Small intestine (tissue), 7 donors: ENCODE measurements at regions not wholly inside any gene's neighbourhood (a gene's known extent, or its start where the extent isn't known, plus 50 kb on each side); places are given as distances from the start of the nearest gene placed in this dataset.

Source experiments
- DNase-seq, 2 donors: peaks; one replicate each; pipeline versions ENCODE4 v3.0.0 to v3.0.0-alpha.2; 2013
- FAIRE-seq: peaks from 2 replicates; lab custom pipeline; 2012; peaks lifted over from hg19 to GRCh38; lab: Jason Lieb, UNC
- H3K27ac ChIP-seq, 3 donors: one replicate each; pipeline ENCODE4 v1.5.1; 2013; ENCODE audit warnings: low read length in 2 of 3, mild to moderate bottlenecking in 2 of 3, control low read depth in 1 of 3, inconsistent platforms in 1 of 3, low read depth in 1 of 3, moderate library complexity in 1 of 3
- H3K27me3 ChIP-seq, 3 donors: one replicate each; pipeline ENCODE4 v1.6.1; 2013; ENCODE audit warnings: low read length in 3 of 3, inconsistent platforms in 1 of 3; ENCODE audit not compliant: control insufficient read depth in 3 of 3, insufficient read depth in 3 of 3
- H3K36me3 ChIP-seq, 3 donors: one replicate each; pipeline ENCODE4 v1.6.1; 2013; ENCODE audit warnings: low read length in 3 of 3, inconsistent platforms in 1 of 3, low read depth in 1 of 3, mild to moderate bottlenecking in 1 of 3, moderate library complexity in 1 of 3; ENCODE audit not compliant: control insufficient read depth in 3 of 3, insufficient read depth in 2 of 3
- H3K4me1 ChIP-seq, 3 donors: one replicate each; pipeline ENCODE4 v1.6.1; 2013; ENCODE audit warnings: low read length in 2 of 3, inconsistent platforms in 1 of 3, low read depth in 1 of 3, mild to moderate bottlenecking in 1 of 3, moderate library complexity in 1 of 3; ENCODE audit not compliant: control insufficient read depth in 3 of 3, insufficient read depth in 2 of 3
- H3K4me3 ChIP-seq, 3 donors: one replicate each; pipeline ENCODE4 v1.5.1; 2013; ENCODE audit warnings: low read length in 3 of 3, control low read depth in 1 of 3, inconsistent platforms in 1 of 3, low read depth in 1 of 3, mild to moderate bottlenecking in 1 of 3, moderate library complexity in 1 of 3
- H3K9me3 ChIP-seq, 2 donors: one replicate each; pipeline ENCODE4 v1.6.1; 2013; ENCODE audit warnings: low read depth in 1 of 2, low read length in 1 of 2; ENCODE audit not compliant: control insufficient read depth in 2 of 2, insufficient read depth in 1 of 2
- WGBS, 3 donors: extraction: QIAGEN DNeasy Blood & Tissue Kit; methylation state at CpG; one replicate each; pipeline ENCODE4 v1.1.7; 2013; 5-methylcytosine and 5-hydroxymethylcytosine counted together
- donor health status: healthy with polysubstance abuse.
- donor health status: control.
- donor health status: control.
- donor health status: Bipolar disorder and iron deficiency.
- donor health status: healthy.

DNA sequence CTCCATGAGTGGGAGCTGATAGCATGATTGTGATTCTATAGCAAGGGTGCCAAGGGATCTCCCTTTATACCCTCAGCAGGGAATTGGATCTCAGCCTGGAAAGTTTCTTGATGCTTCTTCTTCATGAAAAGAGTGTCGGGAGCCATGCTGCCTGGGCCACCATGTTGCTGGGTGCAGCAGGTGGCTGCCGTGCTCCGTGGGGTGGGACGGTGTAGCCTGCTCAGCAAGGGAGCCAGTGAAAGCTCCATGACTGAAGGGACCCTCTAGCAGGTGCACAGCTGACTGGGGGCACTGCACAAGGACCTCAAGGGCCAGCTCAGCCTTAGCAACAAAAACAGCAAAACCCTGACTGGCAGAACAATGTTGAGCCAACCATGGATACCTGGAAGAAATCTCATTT is 368.9 kb upstream of the HS6ST1 start:
- Histone ChIP-seq H3K27me3 (no peaks in the 10 kb centered on the region), H3K4me1 (no peaks in the 10 kb centered on the region), H3K36me3 (no peaks in the 10 kb centered on the region), H3K4me3 (no peak overlapping the region), H3K27ac (no peak overlapping the region), H3K9me3 (peaks cover 0 to 2% of the 10 kb centered on the region in 2 donors)
- FAIRE-seq (no peak), DNase-seq (no peak)
- 93 to 100% (median 94%) methylated on average over 4 of the region's 4 CpGs for WGBS, 3 donors

DNA sequence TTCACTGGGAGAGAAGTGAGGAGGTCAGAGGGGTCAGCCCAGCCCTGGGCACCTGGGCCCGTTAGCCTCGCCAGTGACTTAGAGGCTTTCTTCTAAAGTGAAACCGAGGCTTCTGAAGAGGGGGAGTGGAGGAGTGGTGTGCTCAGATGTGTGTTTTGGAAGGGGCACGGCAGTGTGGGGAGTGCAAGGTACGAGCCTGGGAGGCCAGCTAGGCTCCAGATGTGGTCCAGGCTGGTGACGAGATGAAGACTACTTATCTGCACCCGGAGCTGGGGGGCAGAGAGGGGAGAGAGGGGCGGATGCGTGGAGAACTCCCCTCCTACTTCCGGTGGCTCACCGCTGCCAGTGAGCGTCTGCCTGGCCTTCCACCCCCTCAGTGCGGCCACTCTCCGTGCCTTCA is 371.3 kb upstream of the HS6ST1 start:
- DNase-seq (no peak), FAIRE-seq (no peak)
- H3K27me3 ChIP-seq: no peaks in the 10 kb centered on the region
- H3K36me3 ChIP-seq: no peaks in the 10 kb centered on the region
- H3K27ac ChIP-seq: no peak overlapping the region
- H3K4me3 ChIP-seq: no peak overlapping the region
- H3K9me3 ChIP-seq: no peaks in the 10 kb centered on the region
- 75 to 89% (median 82%) methylated on average over 13 to 14 of the region's 14 CpGs for WGBS, 3 donors
- H3K4me1 ChIP-seq: no peaks in the 10 kb centered on the region

DNA sequence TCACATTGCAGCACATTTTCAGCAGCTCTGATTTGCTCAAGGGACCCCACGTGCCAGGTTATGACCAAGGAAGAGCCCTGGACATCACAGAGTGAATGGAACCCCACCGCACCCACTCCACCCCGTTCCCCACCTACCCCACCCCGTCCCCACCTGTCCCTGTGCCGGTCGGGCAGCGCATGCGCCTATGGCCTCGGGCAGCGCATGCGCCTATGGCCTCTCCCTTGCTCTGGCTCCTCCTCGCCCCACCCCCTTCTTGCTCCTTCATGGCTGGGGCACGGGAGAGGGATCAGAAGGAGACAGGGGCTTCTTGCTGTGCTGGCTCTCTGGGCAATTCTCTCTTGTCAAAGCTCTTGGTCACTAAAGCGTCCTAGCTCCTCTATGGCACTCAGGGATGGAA is 371.8 kb upstream of the HS6ST1 start:
- Histone ChIP-seq H3K27ac (no peak overlapping the region), H3K27me3 (no peaks in the 10 kb centered on the region), H3K4me3 (no peak overlapping the region), H3K36me3 (no peaks in the 10 kb centered on the region), H3K4me1 (no peaks in the 10 kb centered on the region), H3K9me3 (no peaks in the 10 kb centered on the region)
- WGBS, 3 donors: 87 to 93% (median 90%) methylated on average over 13 to 14 of the region's 14 CpGs
- DNase-seq (no peak), FAIRE-seq (no peak)

- no peaks in the 10 kb centered on the region for H3K9me3 ChIP-seq
- FAIRE-seq: no peak
- 78 to 88% (median 79%) methylated on average over 9 of the region's 9 CpGs for WGBS, 3 donors
These were observed 372.2 kb upstream of the HS6ST1 start for GRCh38 chr2:128690869-128691268.

GRCh38 chr2:128691526-128691925 is 372.9 kb upstream of the HS6ST1 start:
- no peaks in the 10 kb centered on the region for H3K9me3 ChIP-seq
- no peak for FAIRE-seq
- no peaks in the 10 kb centered on the region for H3K36me3 ChIP-seq

More at GRCh38 chr2:128690869-128691268, 372.2 kb upstream of the HS6ST1 start:
- no peaks in the 10 kb centered on the region for H3K4me1 ChIP-seq
- DNase-seq: no peak
- H3K36me3 ChIP-seq: no peaks in the 10 kb centered on the region
- H3K27me3 ChIP-seq: no peaks in the 10 kb centered on the region
- no peak overlapping the region for H3K27ac ChIP-seq
- H3K4me3 ChIP-seq: no peak overlapping the region

DNA sequence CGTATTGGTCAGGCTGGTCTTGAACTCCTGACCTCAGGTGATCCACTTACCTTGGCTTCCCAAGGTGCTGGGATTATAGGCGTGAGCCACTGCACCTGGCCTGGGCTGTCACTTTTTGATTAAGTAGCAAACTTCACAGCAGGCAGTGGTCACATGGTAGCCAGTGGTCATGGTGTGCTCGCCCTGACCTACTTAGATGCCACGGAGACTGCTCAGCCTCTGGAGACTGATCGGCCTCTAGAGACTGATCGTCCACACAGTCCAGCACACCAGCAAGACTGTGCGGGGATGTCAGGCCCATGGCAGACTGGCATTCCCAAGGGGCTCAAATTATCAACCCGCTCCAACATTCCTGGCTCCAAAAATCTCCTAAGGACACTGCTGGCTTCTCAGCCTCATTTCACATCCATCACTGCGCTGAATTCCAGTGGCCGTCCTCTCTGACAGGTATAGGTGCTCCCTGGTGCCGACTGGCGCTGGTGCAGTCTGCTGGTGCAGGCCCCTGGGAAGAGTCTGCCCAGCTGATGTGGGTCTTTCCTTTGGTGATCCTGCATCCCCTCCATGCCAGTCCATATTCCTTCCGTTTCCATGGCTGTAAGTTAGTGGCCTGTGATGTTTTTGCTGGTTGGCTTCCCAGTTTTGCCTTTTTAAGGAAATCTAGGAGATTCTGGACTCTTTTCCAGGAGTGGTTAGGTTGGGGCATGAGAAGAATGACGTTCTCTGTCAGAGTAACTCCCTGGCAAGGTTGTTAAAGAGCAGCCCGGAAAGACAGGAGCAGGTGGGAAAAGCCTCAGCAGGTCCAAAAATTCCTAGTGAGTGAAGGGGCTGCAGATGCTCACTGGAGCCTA is 374.5 kb upstream of the HS6ST1 start:
- no peak overlapping the region for H3K4me3 ChIP-seq
- no peak for DNase-seq
- H3K27ac ChIP-seq: no peak overlapping the region
- no peak for FAIRE-seq
- no peaks in the 10 kb centered on the region for H3K9me3 ChIP-seq
- no peaks in the 10 kb centered on the region for H3K36me3 ChIP-seq
- H3K4me1 ChIP-seq: no peaks in the 10 kb centered on the region
- H3K27me3 ChIP-seq: peaks cover 0 to 2% (median 0%) of the 10 kb centered on the region in 3 donors
- 75 to 83% (median 77%) methylated on average over 15 of the region's 15 CpGs for WGBS, 3 donors

More at GRCh38 chr2:128691526-128691925, 372.9 kb upstream of the HS6ST1 start:
- no peaks in the 10 kb centered on the region for H3K4me1 ChIP-seq
- no peak overlapping the region for H3K4me3 ChIP-seq
- DNase-seq: no peak
- H3K27me3 ChIP-seq: peaks cover 0 to 2% (median 0%) of the 10 kb centered on the region in 3 donors
- no peak overlapping the region for H3K27ac ChIP-seq
- WGBS, 3 donors: 63 to 68% (median 64%) methylated on average over 6 of the region's 6 CpGs

GRCh38 chr2:128693743-128694029 is 375.0 kb upstream of the HS6ST1 start:
- no peaks in the 10 kb centered on the region for H3K36me3 ChIP-seq
- no peak for DNase-seq
- no peak for FAIRE-seq
- no peak overlapping the region for H3K27ac ChIP-seq
- no peaks in the 10 kb centered on the region for H3K4me1 ChIP-seq
- H3K4me3 ChIP-seq: no peak overlapping the region
- H3K9me3 ChIP-seq: no peaks in the 10 kb centered on the region
- H3K27me3 ChIP-seq: peaks cover 0 to 2% (median 0%) of the 10 kb centered on the region in 3 donors
- 55 to 73% (median 68%) methylated on average over 7 of the region's 7 CpGs for WGBS, 3 donors

DNA sequence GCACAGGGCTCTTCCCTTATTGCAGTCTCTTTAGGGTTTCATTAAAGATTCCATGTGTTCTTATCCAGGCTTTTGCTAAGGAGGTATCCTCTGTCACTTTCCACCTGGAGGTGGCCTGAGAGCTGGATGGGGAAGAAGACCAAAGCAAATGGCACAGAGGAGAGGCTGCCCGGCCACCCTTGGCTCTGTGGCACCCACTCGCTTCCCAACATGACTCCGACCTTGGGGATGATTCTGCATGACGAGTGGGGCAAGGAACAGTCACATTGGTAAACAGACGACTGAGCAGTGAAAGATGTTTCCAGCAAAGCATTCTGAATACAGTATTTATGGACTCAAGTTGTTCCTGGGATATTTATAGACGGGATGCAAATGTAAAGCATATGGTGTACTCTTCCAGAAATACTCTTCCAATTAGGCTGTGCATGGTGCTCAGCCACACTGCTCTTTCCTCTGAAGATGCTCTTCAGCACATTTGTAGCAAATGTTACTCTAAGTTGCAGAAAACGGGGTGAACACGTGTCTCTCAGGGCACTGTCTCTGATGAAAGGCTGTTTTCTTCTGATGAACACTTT is 377.1 kb upstream of the HS6ST1 start:
- H3K4me1 ChIP-seq: no peaks in the 10 kb centered on the region
- H3K9me3 ChIP-seq: no peaks in the 10 kb centered on the region
- WGBS, 3 donors: 70 to 77% (median 70%) methylated on average over 8 of the region's 8 CpGs
- no peak overlapping the region for H3K4me3 ChIP-seq
- peaks cover 0 to 2% (median 0%) of the 10 kb centered on the region in 3 donors for H3K27me3 ChIP-seq
- no peak overlapping the region for H3K27ac ChIP-seq
- DNase-seq (no peak), FAIRE-seq (no peak)
- no peaks in the 10 kb centered on the region for H3K36me3 ChIP-seq
